ENCODE measurements at regions not wholly inside any gene's neighbourhood (a gene's known extent, or its start where the extent isn't known, plus 50 kb on each side); places are given as distances from the start of the nearest gene placed in this dataset.

GRCh38 chr4:72627723-72628122, 58.7 kb upstream of the ADAMTS3 start:
- no peak for TF ChIP-seq YY1 (IDR thresholded peaks at IDR 0.05; ENCODE audit: insufficient read depth, insufficient read length)
- no peak for TF ChIP-seq ZNF274 (IDR thresholded peaks at IDR 0.05; ENCODE audit: low read depth, low read length)
- no peak for TF ChIP-seq SUZ12 (IDR thresholded peaks at IDR 0.05; ENCODE audit: extremely low read depth, insufficient read depth, insufficient read length)
